ENCODE measurements at regions not wholly inside any gene's neighbourhood (a gene's known extent, or its start where the extent isn't known, plus 50 kb on each side); places are given as distances from the start of the nearest gene placed in this dataset.

DNA sequence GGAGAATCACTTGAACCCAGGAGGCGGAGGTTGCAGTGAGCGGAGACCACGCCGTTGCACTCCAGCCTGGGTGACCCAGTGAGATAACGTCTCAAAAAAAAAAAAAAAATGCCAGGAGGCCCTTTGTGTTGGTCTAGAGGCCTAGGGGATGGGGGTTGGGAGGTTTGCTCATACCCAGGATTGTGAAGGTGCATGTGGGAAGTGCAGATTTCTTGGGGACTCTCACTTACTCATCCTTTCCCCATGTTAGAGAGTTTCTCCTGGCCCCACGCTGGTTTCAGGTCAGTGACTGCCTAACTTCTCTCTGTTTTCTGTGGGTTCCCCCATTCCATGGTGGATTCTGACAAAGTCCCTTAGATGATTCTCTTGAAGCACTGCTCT lies 471.5 kb upstream of the CNTNAP2 start:
- DNase-seq = no peak

DNA sequence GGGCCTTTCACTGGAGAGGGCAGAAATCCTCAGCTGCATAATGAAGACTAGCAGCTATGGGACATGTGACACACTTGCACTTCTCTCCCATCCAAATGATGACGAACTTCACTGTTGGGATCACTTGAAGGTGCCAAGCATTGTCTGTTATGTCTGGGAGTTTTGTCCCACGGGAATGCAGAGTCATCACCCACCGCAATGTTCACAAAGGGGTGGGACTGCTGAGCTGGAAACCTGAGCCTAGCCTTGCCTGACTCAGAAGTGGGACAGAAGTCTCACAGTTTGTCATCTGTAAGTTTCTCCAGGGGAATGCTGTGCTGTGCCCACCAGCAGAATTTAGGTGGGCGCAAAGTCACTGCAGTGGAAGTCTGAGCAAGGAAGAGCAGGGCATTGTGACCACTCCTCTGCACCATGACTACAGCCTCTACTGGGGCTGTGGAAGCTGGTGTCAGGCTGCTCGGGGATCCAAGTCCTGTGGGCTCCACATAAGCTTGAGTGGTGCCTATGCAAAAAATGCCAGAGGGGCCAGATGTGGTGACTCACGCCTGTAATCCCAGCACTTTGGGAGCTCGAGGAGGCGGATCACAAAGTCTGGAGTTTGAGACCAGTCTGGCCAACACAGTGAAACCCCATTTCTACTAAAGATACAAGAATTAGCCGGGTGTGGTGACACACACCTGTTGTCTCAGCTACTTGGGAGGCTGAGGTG lies 472.0 kb upstream of the CNTNAP2 start:
- DNase-seq = no peak

GRCh38 chr7:145643981-145644380 lies 472.6 kb upstream of the CNTNAP2 start:
- no peak for DNase-seq

DNA sequence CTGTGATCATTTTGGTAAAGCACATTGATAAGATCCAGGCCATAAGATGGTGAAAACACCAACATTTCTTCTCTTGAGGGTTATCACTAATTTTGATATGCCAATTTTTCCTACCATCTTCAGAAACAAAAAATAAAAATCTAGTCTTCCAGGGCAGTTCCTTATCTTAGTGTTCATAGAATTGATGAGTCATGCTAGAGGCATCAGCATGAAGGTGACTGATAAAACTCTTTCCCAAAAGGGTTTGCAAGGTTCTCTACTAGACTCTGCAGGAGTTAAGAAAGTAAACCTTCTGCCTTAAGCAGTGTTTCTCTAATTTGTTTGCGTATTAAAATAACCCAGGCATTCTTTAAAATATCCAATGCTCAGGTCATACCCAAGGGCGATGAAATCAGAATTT lies 483.1 kb upstream of the CNTNAP2 start:
- no peak for DNase-seq

GRCh38 chr7:145624618-145625017 lies 492.0 kb upstream of the CNTNAP2 start:
- DNase-seq = no peak

DNA sequence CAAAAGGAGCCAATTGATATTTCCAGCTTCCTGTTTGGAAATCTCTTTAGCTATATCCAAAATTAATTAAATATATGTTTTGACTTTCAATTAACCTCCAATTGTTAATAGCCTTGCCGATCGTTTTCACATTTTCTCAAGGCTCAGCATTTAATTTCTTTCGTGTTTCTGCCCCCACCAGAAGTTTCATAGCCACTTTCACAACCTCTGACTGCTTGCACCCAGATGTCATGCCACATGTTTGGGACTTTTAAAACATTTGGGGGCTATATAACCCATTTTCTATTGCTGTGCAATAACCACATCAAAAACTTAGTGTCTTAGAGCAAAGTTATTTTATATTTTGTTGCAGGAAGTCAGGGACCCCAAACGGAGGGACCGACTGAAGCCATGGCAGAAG lies 510.6 kb upstream of the CNTNAP2 start:
- DNase-seq = no peak

- no peak for DNase-seq
Measured at GRCh38 chr7:145599376-145599775, 517.2 kb upstream of the CNTNAP2 start.

DNA sequence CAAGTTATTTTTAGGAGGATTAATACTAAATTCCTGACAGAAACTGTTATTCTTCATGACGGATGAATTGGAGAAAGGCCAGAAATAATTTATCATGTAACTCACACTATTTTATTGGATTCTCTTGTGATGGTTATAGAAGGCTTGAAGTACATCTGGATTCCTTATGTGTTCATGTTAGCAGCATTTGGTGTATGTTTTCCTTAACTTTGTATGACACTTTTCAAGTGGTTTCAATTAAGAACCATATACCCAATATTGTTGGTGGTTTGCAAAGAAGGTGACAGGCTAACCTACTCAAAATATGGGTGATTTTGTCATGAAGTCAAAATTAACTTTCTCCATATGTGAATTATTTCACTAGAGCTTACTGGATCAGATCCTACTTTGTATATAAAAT lies 532.2 kb upstream of the CNTNAP2 start:
- no peak for DNase-seq

- no peak for DNase-seq
Measured at GRCh38 chr7:145582742-145583303, 533.8 kb upstream of the CNTNAP2 start.

GRCh38 chr7:145557805-145558204 lies 558.8 kb upstream of the CNTNAP2 start:
- no peak for DNase-seq

DNA sequence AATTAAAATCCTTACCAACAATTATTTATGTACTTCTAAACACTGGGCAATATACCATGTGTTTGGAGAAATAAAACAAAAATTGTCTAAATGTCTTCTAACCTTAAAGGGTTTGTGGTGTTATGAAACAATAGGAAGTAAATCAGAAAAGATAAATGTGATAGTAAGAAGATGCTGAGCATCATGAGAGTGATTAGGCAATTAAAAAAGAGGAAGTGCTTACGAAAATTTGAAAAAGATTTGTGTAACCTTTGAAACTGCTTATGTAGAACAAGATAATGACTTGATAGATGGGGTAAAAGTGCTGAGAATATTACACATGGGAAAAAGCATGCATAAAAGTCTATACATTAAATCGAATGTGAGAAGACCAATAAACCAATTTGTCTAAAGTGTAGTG lies 573.4 kb upstream of the CNTNAP2 start:
- DNase-seq = no peak

DNA sequence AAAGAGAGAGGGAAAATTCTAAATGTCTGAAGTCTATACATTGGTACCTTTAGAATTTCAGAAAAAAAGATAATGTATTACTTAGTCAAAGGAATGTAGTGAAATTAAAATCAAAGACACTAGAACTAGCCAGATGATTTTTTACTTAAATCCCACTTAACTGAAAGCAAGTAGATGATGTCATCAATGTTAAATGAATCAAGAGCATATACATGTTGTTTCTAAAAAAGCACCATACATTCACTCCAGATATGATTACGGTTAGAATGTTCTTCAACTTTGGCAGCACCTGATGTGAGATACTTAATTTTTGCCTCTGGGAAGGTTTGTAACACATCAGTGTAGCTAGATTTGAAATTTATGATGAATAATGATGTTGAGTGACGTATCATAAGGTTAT lies 576.7 kb upstream of the CNTNAP2 start:
- DNase-seq = no peak

DNA sequence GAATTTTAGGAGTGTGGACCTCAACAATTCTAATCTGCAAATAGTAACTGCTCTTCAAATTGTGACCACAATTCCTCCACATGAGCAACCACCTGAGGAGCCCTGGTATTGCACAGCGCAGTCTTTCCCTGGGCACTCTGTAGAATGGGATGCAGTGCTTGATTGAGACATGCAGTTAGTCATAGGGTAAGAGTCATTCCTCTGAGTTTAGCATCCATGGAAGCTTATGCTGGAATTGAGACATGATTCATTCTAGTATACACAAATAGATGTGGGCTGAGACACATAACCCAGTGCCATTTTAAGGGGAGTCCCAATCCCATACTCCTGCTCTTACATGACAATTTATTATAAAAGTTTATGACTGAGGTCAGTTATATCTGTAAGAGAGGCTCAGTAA lies 582.3 kb upstream of the CNTNAP2 start:
- DNase-seq = no peak

DNA sequence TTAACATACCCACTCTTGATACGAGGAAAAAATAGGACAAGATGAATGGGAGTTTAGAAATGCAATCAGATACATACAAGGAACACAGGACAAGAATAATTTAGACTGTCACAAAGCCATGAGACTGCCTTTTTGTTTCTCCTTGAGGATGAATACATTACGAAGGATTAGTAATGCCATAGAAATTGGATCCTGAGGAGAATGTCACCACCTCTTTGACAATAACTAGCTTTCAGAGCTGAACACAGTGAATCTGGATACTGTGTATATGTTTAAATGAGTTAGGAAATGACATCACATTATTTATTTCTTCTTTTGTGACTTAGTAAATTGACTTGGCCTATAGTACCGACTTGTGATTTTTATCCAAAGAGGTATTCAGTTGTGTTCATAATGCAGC lies 596.3 kb upstream of the CNTNAP2 start:
- DNase-seq = no peak

DNA sequence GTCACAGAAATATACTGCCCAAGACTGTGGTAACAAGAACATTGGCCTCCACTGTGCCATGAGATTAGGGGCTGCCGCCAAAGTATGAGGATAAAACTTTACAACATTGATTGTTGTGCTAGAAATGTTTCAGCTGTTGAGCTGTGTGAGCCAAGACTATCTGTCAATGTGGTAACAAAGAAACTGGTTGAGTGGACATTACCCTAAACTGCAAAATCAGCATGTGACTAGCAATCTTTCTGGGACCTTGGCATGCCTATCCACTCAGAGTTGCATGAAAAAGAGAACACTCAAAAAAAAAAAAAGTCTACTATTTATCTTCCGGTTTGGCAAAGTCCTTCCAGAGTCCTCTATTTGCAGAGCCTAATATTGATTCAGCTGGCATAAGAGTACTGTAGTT lies 605.6 kb upstream of the CNTNAP2 start:
- DNase-seq = no peak

DNA sequence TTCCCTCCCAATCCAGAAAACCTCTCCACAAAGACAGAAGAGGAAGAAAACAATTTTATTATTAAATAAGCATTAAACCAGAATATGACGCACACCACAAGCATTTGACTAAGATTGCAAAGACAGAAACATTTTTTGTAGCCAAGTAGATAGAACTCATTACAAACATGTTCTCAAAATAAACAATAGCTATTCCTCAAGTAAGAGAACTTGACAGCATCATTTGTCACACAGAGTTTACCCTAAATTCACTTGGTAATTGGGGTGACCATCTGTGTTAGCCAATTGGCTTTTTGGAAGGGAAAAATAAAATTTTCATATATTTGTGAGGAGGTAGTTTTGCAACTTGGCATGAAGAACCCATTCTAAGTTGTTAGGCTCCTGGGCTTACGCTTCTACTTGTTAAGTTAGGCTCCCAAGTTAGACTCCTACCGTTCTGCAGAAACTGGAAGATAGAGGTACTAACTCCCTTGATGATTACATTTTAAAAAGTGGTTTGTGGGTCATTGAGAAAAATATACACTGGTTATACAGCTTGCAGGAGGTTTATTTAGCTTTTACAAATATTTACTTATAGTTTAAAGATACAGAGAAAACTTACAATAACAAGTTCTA lies 618.6 kb upstream of the CNTNAP2 start:
- DNase-seq = no peak

DNA sequence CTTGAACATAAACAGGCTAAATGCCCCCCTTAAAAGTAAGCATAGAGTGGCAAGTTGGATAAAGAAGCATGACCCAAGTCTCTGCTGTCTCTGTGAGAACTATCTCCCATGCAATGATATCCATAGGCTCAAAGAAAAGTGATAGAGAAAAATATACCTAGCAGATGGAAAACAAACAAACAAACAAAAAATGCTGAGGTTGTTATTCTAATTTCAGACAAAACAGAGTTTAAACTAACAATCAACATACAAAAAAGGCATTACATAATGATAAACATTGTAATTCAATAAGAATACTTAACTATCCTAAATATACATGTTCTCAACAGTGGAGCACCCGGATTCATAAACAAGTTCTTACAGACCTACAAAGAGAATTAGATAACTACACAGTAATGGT lies 626.2 kb upstream of the CNTNAP2 start:
- no peak for DNase-seq

GRCh38 chr7:145489609-145490008 lies 627.0 kb upstream of the CNTNAP2 start:
- DNase-seq = no peak

DNA sequence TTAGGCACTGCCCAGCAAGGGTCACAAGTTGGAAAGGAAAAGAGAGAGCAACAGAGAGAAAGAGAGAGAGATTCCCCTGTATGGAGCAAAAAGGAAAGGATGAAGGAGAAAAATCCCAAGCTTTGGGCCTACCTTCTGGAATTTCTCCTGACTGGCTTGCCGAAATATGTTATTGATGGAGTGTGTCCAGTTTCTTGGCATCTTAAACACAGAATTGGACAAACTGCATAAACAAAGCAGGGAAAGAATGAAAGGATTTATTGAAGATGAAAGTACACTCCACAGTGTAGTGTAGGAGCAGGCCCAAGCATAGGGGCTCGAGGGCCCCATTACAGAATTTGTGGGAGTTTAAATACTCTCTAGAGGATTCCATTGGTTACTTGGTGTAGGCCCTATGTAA lies 627.8 kb upstream of the CNTNAP2 start:
- peak in 1 of 2 donors; percentile 24 for DNase-seq

- DNase-seq = no peak
Measured at GRCh38 chr7:145481985-145482384, 634.6 kb upstream of the CNTNAP2 start.

- no peak for DNase-seq
Measured at GRCh38 chr7:145478541-145478940, 638.1 kb upstream of the CNTNAP2 start.

GRCh38 chr7:145474009-145474686 lies 638.3 kb upstream of the TPK1 start:
- DNase-seq = peak in 1 of 2 donors; percentile 7

DNA sequence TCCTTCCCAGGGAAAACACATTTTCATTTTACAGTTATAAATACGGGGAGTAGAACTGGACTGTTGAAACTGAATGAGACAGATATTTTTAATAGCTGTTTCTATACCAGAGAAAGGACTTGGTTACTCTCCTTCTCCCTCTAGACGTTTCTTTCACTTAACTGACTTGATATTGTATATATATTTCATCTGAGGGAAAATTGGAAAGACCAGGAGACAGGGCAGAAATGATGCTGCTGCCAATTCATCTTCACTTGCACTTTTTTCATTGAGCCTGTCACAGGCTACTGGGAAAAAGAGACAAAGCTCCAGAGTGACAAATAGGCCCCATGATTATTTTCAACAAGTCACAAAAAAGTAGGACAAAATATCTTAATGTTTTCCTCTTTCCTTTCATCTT lies 636.0 kb upstream of the TPK1 start:
- DNase-seq = no peak

Data from right lung (tissue), 2 donors.